NB4 (cell line): ENCODE measurements at regions not wholly inside any gene's neighbourhood (a gene's known extent, or its start where the extent isn't known, plus 50 kb on each side); places are given as distances from the start of the nearest gene placed in this dataset.

Experiments used
- CTCF ChIP-seq: IDR thresholded peaks from one replicate; pipeline ENCODE4 v1.5.1; 2012; ENCODE audit warnings: low read depth, low read length
- TF ChIP-seq, protein P1 (sequence below): IDR thresholded peaks from 2 replicates; pipeline ENCODE4 v1.6.1; 2011; ENCODE audit warnings: low read depth, low read length

GRCh38 chr16:55949518-55949917 lies 74.3 kb upstream of the CES5A start:
- no peak for TF ChIP-seq CTCF
- TF ChIP-seq, protein P1, sequence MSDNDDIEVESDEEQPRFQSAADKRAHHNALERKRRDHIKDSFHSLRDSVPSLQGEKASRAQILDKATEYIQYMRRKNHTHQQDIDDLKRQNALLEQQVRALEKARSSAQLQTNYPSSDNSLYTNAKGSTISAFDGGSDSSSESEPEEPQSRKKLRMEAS = no peak
